ACHN (cell line): ENCODE measurements at regions not wholly inside any gene's neighbourhood (a gene's known extent, or its start where the extent isn't known, plus 50 kb on each side); places are given as distances from the start of the nearest gene placed in this dataset.
"Not testable (repeated sequence)": the region's sequence is repeated elsewhere in the genome, so short reads cannot be mapped to it uniquely, and the experiment has no call there.

ENCODE experiments used
- DNase-seq: peaks from one replicate; pipeline ENCODE4 v3.0.0-alpha.2; 2015
- in situ Hi-C: cut with HindIII; loops from 2 replicates; pipeline ENCODE4 v1.10.0; 2017; ENCODE audit warnings: low sequenced_read_pairs, low pct_ligation_motif_present, low pct_unique_long_range_greater_than_20kb

DNA sequence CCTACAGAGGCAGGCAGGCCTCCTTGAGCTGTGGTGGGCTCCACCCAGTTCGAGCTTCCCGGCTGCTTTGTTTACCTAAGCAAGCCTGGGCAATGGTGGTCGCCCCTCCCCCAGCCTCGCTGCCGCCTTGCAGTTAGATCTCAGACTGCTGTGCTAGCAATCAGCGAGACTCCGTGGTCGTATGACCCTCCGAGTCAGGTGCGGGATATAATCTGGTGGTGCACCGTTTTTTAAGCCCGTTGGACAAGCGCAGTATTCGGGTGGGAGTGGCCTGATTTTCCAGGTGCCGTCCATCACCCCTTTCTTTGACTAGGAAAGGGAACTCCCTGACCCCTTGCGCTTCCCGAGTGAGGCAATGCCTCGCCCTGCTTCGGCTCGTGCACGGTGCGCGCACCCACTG lies 407.6 kb downstream of the NTRK2 start:
- DNase-seq: not testable (repeated sequence)

More for the DNA sequence above, 407.6 kb downstream of the NTRK2 start:
- in situ Hi-C loops: not testable (repeated sequence)
